PC-3 (cell line): ENCODE measurements at regions not wholly inside any gene's neighbourhood (a gene's known extent, or its start where the extent isn't known, plus 50 kb on each side); places are given as distances from the start of the nearest gene placed in this dataset.

ENCODE experiments used
- CTCF ChIP-seq: fragments of 300-600 bp; sonication (generic); conservative IDR thresholded peaks from 2 replicates; pipeline ENCODE4 v1.5.1; 2017; ENCODE audit warnings: antibody characterized with exemption, low read depth, mild to moderate bottlenecking, low read length
- EZH2 ChIP-seq: fragments of 300-600 bp; sonication (generic); IDR thresholded peaks from one replicate; pipeline ENCODE4 v1.6.1; 2017; ENCODE audit warnings: antibody characterized with exemption, mild to moderate bottlenecking, low read length; ENCODE audit not compliant: unreplicated experiment

DNA sequence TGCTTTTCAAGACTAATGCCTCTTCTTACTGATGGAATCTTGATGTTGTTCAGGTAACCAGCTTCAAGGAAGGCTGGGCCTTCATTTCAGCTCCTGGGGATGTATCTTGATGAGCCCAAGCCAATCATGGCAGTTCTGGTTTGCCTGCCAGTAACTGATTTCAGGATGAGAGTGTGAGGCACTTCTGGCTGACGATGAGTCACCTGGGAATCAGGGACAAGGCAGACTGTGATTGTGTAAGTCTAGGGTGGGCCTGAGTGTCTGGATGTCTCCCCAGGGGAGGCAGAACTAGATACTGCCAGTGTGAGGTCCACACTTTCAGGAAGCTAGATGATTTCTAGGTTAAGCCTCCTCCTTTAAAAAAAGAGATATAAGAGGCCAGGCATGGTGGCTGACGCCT lies 77.3 kb upstream of the KL start:
- no peak for TF ChIP-seq CTCF
- TF ChIP-seq EZH2, result no peak
